OCI-LY1 (cell line): ENCODE measurements at regions not wholly inside any gene's neighbourhood (a gene's known extent, or its start where the extent isn't known, plus 50 kb on each side); places are given as distances from the start of the nearest gene placed in this dataset.

Source experiments
- EZH2 ChIP-seq: fragments of 200-600 bp; sonication (generic), shearing (Covaris generic); IDR thresholded peaks from 2 replicates; pipeline ENCODE4 v1.8.0; 2017; ENCODE audit warnings: borderline replicate concordance, mixed run types, mild to moderate bottlenecking, antibody characterized with exemption, low read length, moderate library complexity, mixed read lengths
- TF ChIP-seq, protein P1 (sequence below): fragments of 200-600 bp; sonication (generic), shearing (Covaris generic); IDR thresholded peaks from 2 replicates; pipeline ENCODE4 v1.5.1; 2017; ENCODE audit warnings: mild to moderate bottlenecking, antibody characterized with exemption, low read length, moderate library complexity, mixed read lengths

DNA sequence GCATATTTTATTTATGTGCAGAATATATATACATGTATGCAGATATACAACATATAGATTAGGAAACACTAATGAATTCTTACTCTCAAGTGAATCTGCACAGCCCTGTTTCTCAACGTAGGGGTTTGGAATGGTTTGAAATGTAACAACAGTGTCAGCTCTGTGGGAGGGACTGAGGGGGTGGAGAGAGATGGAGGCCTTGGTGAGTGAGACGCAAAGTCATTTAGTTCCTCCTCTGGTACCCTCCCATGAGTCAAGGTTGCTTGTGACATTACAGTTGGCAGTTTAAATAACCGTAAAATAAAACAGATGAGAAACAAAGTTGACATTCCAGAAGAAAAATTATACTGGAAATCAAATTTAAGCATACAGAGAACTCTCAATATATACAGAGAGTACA is 313.0 kb upstream of the PRKD1 start:
- TF ChIP-seq, protein P1, sequence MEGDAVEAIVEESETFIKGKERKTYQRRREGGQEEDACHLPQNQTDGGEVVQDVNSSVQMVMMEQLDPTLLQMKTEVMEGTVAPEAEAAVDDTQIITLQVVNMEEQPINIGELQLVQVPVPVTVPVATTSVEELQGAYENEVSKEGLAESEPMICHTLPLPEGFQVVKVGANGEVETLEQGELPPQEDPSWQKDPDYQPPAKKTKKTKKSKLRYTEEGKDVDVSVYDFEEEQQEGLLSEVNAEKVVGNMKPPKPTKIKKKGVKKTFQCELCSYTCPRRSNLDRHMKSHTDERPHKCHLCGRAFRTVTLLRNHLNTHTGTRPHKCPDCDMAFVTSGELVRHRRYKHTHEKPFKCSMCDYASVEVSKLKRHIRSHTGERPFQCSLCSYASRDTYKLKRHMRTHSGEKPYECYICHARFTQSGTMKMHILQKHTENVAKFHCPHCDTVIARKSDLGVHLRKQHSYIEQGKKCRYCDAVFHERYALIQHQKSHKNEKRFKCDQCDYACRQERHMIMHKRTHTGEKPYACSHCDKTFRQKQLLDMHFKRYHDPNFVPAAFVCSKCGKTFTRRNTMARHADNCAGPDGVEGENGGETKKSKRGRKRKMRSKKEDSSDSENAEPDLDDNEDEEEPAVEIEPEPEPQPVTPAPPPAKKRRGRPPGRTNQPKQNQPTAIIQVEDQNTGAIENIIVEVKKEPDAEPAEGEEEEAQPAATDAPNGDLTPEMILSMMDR, result no peak
- no peak for TF ChIP-seq EZH2
